Panc1 (cell line): ENCODE measurements at regions not wholly inside any gene's neighbourhood (a gene's known extent, or its start where the extent isn't known, plus 50 kb on each side); places are given as distances from the start of the nearest gene placed in this dataset.

Experiments used
- CTCF ChIP-seq: fragments of 450-650 bp; IDR thresholded peaks from 2 replicates; pipeline ENCODE4 v1.5.1; 2017; ENCODE audit warnings: mild to moderate bottlenecking
- TF ChIP-seq, protein P1 (sequence below), 2 experiments: IDR thresholded peaks; 2 replicates each; pipeline ENCODE4 v1.6.1; 2011 to 2012; ENCODE audit warnings: low read depth in 2 of 2, control low read depth in 1 of 2, low read length in 1 of 2, mild to moderate bottlenecking in 1 of 2, moderate library complexity in 1 of 2; ENCODE audit not compliant: insufficient read depth in 1 of 2

DNA sequence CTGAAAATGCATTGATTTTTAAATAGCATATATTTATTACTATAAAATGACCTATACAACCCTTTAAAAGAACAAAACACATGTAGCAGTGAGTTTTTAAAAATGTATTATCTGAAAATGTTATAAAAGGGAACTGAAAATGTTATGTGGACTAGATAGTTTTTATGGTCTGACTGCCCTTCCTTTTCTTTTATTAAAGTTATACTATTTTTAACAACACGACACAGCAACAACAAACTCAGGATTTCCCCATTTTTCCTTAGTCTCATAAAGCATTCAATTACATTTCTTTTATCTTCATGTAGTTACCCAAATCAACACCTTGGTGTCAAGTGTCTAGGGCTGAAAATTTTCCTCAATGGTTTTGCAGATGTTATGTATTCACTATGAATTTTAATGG, 132.8 kb upstream of the TMEFF2 start:
- TF ChIP-seq CTCF, result no peak
- TF ChIP-seq, protein P1, sequence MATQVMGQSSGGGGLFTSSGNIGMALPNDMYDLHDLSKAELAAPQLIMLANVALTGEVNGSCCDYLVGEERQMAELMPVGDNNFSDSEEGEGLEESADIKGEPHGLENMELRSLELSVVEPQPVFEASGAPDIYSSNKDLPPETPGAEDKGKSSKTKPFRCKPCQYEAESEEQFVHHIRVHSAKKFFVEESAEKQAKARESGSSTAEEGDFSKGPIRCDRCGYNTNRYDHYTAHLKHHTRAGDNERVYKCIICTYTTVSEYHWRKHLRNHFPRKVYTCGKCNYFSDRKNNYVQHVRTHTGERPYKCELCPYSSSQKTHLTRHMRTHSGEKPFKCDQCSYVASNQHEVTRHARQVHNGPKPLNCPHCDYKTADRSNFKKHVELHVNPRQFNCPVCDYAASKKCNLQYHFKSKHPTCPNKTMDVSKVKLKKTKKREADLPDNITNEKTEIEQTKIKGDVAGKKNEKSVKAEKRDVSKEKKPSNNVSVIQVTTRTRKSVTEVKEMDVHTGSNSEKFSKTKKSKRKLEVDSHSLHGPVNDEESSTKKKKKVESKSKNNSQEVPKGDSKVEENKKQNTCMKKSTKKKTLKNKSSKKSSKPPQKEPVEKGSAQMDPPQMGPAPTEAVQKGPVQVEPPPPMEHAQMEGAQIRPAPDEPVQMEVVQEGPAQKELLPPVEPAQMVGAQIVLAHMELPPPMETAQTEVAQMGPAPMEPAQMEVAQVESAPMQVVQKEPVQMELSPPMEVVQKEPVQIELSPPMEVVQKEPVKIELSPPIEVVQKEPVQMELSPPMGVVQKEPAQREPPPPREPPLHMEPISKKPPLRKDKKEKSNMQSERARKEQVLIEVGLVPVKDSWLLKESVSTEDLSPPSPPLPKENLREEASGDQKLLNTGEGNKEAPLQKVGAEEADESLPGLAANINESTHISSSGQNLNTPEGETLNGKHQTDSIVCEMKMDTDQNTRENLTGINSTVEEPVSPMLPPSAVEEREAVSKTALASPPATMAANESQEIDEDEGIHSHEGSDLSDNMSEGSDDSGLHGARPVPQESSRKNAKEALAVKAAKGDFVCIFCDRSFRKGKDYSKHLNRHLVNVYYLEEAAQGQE (IDR thresholded peaks at IDR 0.05; ENCODE audit: insufficient read depth in 1 of 2, low read depth in 2 of 2, low read length in 1 of 2), result no peak
